Endodermal cell (in vitro differentiated cells): ENCODE measurements at regions not wholly inside any gene's neighbourhood (a gene's known extent, or its start where the extent isn't known, plus 50 kb on each side); places are given as distances from the start of the nearest gene placed in this dataset.

Source experiments
- DNase-seq: peaks from one replicate; pipeline ENCODE4 v3.0.0-alpha.2; 2017
- H3K27ac ChIP-seq: 2 replicates; pipeline ENCODE4 v1.5.1; 2013; ENCODE audit warnings: mild to moderate bottlenecking, low read depth, low read length, moderate library complexity
- H3K27me3 ChIP-seq: 2 replicates; pipeline ENCODE4 v1.6.1; 2013; ENCODE audit warnings: mild to moderate bottlenecking, low read length, moderate library complexity; ENCODE audit not compliant: insufficient read depth, control insufficient read depth, poor library complexity, severe bottlenecking
- H3K36me3 ChIP-seq: 2 replicates; pipeline ENCODE4 v1.7.0; 2013; ENCODE audit warnings: mild to moderate bottlenecking, low read length, moderate library complexity; ENCODE audit not compliant: control insufficient read depth, insufficient read depth
- H3K4me1 ChIP-seq: one replicate; pipeline ENCODE4 v1.7.0; 2013; ENCODE audit warnings: low read length; ENCODE audit not compliant: control insufficient read depth, insufficient read depth
- H3K4me3 ChIP-seq: 2 replicates; pipeline ENCODE4 v1.5.1; 2013; ENCODE audit warnings: mild to moderate bottlenecking, low read length, moderate library complexity
- H3K9ac ChIP-seq: 2 replicates; pipeline ENCODE4 v1.6.1; 2013; ENCODE audit warnings: mild to moderate bottlenecking, low read length, moderate library complexity; ENCODE audit not compliant: poor library complexity, severe bottlenecking; ENCODE audit errors: extremely low read depth
- H3K9me3 ChIP-seq: 2 replicates; pipeline ENCODE4 v1.6.1; 2013; ENCODE audit warnings: mild to moderate bottlenecking, low read length, moderate library complexity; ENCODE audit not compliant: control insufficient read depth
- H3K27ac Mint-ChIP-seq: 2 replicates; pipeline ENCODE4 v1.8.0; 2020; ENCODE audit warnings: mixed read lengths
- H3K27me3 Mint-ChIP-seq: 2 replicates; pipeline ENCODE4 v1.8.0; 2021; ENCODE audit warnings: mild to moderate bottlenecking, mixed read lengths; ENCODE audit not compliant: insufficient read depth
- H3K36me3 Mint-ChIP-seq: 2 replicates; pipeline ENCODE4 v1.8.0; 2020; ENCODE audit warnings: low read depth, mixed read lengths
- H3K4me1 Mint-ChIP-seq: 2 replicates; pipeline ENCODE4 v1.8.0; 2020; ENCODE audit warnings: mixed read lengths
- H3K4me3 Mint-ChIP-seq: 2 replicates; pipeline ENCODE4 v1.8.0; 2020; ENCODE audit warnings: mild to moderate bottlenecking, moderate library complexity, mixed read lengths
- H3K9me3 Mint-ChIP-seq: 2 replicates; pipeline ENCODE4 v1.8.0; 2020; ENCODE audit warnings: mild to moderate bottlenecking, mixed read lengths
- WGBS, 2 experiments: methylation state at CpG; one replicate each; pipeline versions ENCODE4 v1.1.5 to v1.1.7; 2013; ENCODE audit warnings: missing lambda C conversion rate in 2 of 2, mixed read lengths in 1 of 2; ENCODE audit not compliant: insufficient coverage in 1 of 2, insufficient read length in 1 of 2; 5-methylcytosine and 5-hydroxymethylcytosine counted together
- TF ChIP-seq, protein P1 (sequence below): fragments of 200-600 bp; sonication (generic); conservative IDR thresholded peaks from 2 replicates; pipeline ENCODE4 v1.5.0; 2021; ENCODE audit warnings: antibody characterized with exemption, mild to moderate bottlenecking

DNA sequence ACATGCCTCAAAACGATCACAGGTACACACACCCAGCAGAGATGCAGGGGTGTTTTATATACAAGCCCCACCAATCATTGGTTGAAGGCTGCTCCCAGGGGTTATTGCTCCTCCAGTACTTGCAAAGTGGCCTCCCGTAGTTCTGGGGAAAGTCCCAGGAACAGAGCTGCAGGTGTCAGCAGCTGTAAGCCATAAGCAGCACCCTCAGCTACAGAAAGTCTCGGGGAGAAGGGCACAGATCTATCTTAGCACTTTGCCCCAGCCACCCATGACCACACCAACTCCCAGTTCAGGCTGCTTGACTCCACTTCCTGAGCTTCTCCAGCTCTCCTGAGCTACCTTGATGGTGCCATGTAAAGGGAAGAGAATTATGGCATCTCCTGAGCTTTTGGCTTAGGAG, 222.7 kb upstream of the GJB5 start:
- Mint-ChIP-seq H3K4me3 (no peak overlapping the region), H3K9me3 (no peaks in the 10 kb centered on the region), H3K27ac (no peak overlapping the region), H3K36me3 (no peaks in the 10 kb centered on the region), H3K4me1 (no peaks in the 10 kb centered on the region), H3K27me3 (peaks cover 19% of the 10 kb centered on the region)
- no peaks in the 10 kb centered on the region for H3K4me1 ChIP-seq
- H3K4me3 ChIP-seq, result no peak overlapping the region
- H3K9me3 ChIP-seq, result no peaks in the 10 kb centered on the region
- no peaks in the 10 kb centered on the region for H3K36me3 ChIP-seq
- H3K27me3 ChIP-seq, result peaks cover 3% of the 10 kb centered on the region
- no peak for DNase-seq
- H3K9ac ChIP-seq, result no peak overlapping the region
- no peak overlapping the region for H3K27ac ChIP-seq
- TF ChIP-seq, protein P1, sequence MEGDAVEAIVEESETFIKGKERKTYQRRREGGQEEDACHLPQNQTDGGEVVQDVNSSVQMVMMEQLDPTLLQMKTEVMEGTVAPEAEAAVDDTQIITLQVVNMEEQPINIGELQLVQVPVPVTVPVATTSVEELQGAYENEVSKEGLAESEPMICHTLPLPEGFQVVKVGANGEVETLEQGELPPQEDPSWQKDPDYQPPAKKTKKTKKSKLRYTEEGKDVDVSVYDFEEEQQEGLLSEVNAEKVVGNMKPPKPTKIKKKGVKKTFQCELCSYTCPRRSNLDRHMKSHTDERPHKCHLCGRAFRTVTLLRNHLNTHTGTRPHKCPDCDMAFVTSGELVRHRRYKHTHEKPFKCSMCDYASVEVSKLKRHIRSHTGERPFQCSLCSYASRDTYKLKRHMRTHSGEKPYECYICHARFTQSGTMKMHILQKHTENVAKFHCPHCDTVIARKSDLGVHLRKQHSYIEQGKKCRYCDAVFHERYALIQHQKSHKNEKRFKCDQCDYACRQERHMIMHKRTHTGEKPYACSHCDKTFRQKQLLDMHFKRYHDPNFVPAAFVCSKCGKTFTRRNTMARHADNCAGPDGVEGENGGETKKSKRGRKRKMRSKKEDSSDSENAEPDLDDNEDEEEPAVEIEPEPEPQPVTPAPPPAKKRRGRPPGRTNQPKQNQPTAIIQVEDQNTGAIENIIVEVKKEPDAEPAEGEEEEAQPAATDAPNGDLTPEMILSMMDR, result no peak
- WGBS, 2 experiments, result 79 to 100% methylated on average over 2 to 3 of the region's 3 CpGs

- no peak overlapping the region for H3K4me3 Mint-ChIP-seq
- TF ChIP-seq, protein P1, result no peak
- H3K9ac ChIP-seq, result no peak overlapping the region
- H3K9me3 ChIP-seq, result no peaks in the 10 kb centered on the region
- no peak for DNase-seq
- no peak overlapping the region for H3K27ac Mint-ChIP-seq
- H3K9me3 Mint-ChIP-seq, result no peaks in the 10 kb centered on the region
- H3K4me1 ChIP-seq, result no peaks in the 10 kb centered on the region
- H3K36me3 Mint-ChIP-seq, result no peaks in the 10 kb centered on the region
- H3K4me3 ChIP-seq, result no peak overlapping the region
- H3K27ac ChIP-seq, result no peak overlapping the region
- H3K27me3 ChIP-seq, result no peaks in the 10 kb centered on the region
- peaks cover 16% of the 10 kb centered on the region for H3K27me3 Mint-ChIP-seq
- no peaks in the 10 kb centered on the region for H3K36me3 ChIP-seq
- H3K4me1 Mint-ChIP-seq, result no peaks in the 10 kb centered on the region
Measured at GRCh38 chr1:34538481-34538880, 216.4 kb upstream of the GJB5 start.

- Histone ChIP-seq H3K4me3 (no peak overlapping the region), H3K27me3 (no peaks in the 10 kb centered on the region), H3K9ac (no peak overlapping the region), H3K4me1 (no peaks in the 10 kb centered on the region), H3K36me3 (no peaks in the 10 kb centered on the region), H3K27ac (no peak overlapping the region), H3K9me3 (no peaks in the 10 kb centered on the region)
- 52 to 53% methylated on average over 2 of the region's 3 CpGs for WGBS, 2 experiments
- Mint-ChIP-seq H3K27me3 (peaks cover 20% of the 10 kb centered on the region), H3K36me3 (no peaks in the 10 kb centered on the region), H3K9me3 (no peaks in the 10 kb centered on the region), H3K4me3 (no peak overlapping the region), H3K27ac (no peak overlapping the region), H3K4me1 (peaks cover 2% of the 10 kb centered on the region)
- peak; percentile 83 for DNase-seq
- TF ChIP-seq, protein P1, result peak; percentile 78
Measured at GRCh38 chr1:34547046-34547674, 207.7 kb upstream of the GJB5 start.
